ENCODE measurements at regions not wholly inside any gene's neighbourhood (a gene's known extent, or its start where the extent isn't known, plus 50 kb on each side); places are given as distances from the start of the nearest gene placed in this dataset.
"Not testable (repeated sequence)": the region's sequence is repeated elsewhere in the genome, so short reads cannot be mapped to it uniquely, and the experiment has no call there.

DNA sequence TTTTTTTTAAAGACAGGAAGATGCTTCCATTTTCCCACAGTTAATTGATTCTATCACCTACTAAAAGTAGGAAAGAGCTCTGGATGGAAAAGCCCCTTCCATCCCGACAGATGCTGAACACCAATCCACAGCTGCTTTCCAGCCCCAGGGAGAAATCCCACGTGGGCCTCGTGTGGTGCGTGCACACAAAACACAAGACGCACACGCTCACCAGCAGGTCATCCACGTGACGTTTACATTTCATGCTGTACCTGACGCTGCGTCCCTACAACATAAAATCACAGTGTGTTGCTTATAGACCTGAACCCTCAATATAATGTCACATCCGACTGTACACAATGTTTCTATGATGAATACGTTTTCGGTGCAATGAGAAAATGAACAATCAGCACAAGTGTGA lies 50.2 kb upstream of the DACT2 start:
- DNase-seq (ENCODE audit: low read depth) = no peak

DNA sequence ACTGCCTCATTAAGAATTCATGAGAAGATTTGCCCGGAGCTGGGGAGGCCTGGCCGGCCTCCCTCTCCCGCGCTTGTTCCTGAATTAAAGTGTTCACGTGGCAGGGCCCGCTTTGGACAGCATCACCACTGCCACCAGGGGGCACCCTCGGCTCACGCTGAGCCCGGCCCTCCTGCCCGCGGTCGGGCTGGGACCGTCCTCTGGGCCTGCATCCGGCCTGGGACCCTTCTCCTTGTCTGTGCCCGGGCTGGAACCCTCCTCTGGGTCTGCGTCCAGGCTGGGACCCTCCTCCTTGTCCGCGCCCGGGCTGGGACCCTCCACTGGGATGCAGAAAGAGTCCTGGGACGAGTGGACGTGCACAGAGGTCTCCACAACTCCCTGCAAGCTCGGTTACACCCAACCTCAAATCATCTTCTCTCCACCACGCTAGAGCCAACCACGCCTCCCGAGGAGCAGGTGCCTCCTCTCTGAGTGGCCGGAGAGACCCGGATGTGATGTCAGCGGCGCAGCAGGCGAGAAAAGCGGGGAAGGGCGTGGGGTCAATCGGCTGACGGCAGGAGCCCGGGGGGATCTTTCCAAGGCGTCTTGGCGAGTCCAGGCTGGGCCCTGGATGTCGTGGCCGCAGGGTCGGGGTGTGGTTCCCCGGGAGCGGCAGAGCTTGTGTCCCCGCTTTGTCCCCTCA lies 50.9 kb upstream of the DACT2 start:
- peak; percentile 16 for DNase-seq (ENCODE audit: low read depth)

DNA sequence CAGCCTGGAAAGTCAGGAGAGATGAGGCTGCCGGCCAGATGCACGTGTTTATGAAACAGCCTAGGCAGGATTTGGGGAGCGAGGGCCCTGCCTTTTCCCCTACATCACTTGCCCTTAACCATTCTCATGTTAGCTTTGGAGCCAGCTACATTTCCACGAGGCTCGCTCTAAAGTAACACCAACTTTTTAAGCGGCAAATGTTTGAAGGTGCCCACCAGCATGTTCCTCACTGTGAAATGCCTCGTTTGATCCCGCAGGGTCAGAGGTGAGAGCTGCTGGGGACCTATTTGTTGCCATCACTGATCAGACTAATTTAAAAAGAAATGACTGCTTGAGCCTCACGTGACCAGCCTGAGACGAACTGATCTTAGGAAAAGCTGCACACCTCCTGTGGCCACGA lies 51.6 kb upstream of the DACT2 start:
- no peak for DNase-seq (ENCODE audit: low read depth)

DNA sequence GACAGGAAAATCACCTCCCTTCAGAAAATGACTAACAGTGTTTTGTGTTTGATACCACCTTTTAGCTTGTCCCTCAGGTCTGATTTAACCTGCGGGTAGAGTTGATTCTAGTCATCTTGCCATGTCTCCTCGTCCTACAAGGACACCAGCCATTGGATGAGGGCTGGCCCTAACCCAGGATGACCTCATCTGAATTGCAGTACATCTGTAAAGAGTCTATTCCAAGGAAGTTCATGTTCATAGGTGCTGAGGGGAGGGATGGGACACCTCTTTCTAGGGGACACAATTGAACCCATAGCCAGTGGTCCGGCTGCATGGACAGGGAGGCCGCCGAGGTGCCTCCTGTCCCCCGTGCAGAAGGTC lies 52.0 kb upstream of the DACT2 start:
- DNase-seq (ENCODE audit: low read depth) = no peak

DNA sequence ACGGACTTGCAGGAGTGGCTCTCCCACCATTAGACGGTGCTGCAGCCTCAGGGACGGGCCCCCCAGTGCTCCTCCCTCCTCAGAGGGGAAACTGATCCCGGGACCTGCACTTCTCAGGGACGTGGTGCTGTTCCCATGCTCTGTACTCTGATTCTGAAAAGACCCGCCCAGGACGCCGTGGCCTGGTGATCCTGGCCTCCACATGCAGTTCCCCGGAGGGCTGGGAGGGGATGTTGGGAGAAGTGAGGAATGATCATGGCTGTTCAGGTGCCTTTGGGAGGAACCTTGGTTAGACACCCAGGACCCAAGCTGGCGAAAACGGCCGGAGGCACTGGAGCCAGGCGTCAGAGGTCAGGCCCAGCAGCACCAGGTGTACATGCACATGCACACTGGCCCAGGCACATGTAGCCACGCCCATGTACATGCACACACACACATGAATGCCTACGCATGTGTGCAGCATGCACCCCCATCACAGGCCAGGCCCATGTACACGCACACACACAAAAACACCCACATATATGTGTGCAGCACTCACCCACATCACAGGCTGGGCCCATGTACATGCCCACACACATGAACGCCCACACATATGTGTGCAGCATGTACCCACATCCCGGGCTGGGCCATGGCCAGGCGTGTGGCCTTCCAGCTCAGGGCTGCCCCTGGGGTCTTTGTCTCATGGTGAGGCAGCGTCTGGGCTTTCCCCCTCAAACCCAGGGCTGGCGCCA lies 52.6 kb upstream of the DACT2 start:
- no peak for DNase-seq (ENCODE audit: low read depth)

DNA sequence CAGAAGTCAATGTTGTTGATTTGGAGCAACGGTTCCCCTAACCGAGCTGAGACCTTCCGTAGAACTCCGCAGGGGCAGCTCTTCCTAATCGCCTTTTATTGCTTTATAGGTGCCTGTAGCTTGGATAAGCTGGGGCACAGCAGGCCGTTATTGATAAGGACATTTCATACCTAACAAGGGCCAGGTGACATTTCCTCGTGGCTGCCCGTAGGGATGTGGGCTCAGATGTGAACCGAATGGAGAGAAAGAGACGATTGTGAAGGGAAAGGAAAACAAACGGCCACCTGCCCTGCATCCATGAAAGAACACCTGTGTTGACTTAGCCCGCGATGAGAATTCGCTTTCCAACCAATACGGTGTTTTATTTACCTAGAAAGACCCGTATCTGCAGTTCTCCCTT lies 53.3 kb upstream of the DACT2 start:
- DNase-seq (ENCODE audit: low read depth) = no peak

DNA sequence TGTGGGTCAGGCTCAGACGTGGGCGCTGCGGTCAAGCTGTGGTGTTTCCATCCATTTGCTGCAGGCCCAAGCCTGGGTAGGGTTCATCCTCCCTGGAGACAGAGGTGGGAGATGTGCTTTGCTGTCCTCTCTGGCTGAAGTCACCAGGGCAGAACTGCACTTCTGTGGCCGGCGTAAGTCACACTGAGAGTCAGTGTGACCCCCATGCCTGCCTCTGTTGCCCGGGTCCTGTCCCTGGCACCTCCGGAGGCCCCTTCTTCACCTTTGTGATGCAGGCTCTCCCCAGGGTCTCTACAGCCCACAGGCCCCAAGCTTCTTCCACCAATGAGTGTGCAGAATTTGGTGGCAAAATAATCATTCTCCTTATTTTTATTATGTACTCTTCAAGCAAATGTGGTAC lies 53.8 kb upstream of the DACT2 start:
- no peak for DNase-seq (ENCODE audit: low read depth)

DNA sequence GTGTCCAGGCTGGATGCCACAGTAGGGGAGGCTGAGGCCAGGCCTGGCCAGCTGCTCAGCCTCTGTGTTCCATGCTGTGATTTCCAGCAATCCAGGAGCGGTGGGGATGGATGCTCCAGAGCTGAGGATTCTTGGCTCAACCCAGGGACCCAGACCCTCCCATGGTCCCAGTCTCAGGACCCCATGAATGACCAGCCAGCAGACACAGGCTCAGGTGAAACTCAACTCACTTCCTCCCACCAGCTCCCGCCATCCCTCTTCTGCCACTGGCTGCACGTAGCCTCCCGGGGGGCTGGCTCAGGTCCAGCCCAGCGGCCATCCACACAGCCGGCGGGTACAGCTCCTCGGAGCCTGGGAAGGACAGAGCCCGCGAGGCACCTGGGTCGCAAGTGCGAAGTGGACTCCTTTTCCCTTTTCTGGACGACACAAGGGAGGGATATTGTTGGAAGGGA lies 54.5 kb upstream of the DACT2 start:
- no peak for DNase-seq (ENCODE audit: low read depth)

DNA sequence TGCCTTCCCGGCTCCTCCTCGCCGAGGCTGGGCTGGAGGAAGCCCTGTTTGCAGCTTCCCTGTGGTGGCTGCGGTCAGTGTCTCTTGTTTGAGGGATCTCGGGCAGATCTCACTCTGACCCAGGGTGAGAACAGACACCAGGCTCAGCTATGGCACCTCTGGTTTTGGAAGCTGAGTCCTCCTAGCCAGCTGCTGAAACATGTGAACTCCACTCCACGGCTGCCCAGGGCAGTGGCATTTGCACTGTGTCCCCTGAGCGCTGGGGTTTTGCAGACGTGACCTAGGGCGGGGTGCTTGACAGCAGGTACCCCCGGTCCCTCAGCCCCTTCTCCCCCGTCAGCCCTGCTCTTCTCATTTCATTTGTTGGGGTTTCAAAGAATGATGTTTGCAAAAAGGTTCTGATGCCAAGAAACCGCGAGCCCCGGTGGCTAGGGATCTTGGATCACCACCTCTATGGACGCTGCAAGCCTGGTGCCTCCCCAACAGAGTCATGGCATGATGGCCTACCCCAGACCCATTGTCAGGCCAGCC lies 55.0 kb upstream of the DACT2 start:
- DNase-seq (ENCODE audit: low read depth) = no peak

DNA sequence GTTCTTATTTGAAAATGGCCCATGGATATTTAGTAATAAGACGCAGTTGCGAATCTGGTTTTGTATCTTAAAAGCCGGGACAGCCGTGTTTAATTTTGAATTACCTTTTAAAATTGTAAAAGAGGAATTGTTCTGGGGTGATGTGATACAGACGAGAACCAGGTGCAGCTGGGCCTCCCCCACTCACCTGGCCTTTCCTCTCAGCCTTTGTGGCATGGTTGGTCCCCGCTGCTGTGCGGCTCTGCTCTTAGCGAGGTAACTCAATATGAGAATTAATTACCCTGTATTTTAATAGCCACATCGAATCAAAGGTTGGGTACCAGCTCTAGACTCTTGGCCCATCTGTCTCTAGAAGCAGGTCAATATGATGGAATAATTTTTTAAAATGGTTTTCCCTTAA lies 56.5 kb upstream of the DACT2 start:
- no peak for DNase-seq (ENCODE audit: low read depth)

DNA sequence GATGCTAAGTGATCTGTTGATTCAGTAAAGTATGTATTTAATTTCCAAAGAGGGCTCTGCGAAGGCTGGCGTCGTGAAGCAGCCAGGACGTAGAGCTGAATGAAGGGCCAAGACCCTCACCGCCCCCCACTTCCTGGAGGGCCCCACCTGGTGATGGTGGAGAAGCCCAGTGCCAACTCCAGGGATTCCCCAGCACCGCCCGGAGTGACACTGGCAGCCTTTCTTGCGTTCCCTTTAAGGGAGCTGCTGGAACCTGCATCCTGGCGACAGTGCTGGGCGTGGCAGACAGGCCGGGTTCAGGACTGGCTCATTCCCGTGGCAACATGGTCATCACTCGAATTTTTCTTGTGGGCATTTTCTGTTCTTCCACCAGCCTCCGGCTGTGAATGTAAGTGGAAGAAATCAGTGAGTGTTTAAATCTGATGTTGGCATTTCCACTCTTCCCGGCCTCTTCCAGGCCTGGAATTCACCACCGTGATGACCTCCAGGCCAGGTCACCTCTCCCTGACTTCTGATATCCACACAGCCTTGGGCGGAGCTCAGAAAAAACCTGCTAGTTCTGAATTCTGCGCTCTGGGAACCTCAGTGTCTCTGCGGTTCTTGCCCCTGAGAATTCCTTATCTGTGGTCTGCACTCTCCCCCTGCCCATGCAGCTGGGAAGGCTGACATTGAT lies 57.4 kb upstream of the DACT2 start:
- DNase-seq (ENCODE audit: low read depth) = no peak

DNA sequence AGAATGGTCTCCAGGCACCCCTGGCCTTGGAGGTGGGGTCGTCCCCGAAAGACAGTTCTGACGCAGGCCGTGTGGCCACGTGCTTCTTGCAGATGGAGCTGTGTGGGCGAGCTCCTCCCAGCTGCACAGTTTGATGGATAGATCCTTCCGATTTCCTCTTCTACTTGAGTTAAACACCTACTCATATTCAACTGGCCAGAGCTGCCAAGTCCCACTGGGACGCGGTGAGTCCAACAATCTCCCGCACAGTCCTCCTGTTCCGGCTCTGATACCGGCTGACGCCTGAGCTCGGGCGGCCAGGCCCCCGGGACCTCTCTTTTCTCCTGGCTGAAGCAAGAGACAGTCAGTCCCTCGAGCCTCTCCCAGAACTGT lies 57.9 kb upstream of the DACT2 start:
- no peak for DNase-seq (ENCODE audit: low read depth)

DNA sequence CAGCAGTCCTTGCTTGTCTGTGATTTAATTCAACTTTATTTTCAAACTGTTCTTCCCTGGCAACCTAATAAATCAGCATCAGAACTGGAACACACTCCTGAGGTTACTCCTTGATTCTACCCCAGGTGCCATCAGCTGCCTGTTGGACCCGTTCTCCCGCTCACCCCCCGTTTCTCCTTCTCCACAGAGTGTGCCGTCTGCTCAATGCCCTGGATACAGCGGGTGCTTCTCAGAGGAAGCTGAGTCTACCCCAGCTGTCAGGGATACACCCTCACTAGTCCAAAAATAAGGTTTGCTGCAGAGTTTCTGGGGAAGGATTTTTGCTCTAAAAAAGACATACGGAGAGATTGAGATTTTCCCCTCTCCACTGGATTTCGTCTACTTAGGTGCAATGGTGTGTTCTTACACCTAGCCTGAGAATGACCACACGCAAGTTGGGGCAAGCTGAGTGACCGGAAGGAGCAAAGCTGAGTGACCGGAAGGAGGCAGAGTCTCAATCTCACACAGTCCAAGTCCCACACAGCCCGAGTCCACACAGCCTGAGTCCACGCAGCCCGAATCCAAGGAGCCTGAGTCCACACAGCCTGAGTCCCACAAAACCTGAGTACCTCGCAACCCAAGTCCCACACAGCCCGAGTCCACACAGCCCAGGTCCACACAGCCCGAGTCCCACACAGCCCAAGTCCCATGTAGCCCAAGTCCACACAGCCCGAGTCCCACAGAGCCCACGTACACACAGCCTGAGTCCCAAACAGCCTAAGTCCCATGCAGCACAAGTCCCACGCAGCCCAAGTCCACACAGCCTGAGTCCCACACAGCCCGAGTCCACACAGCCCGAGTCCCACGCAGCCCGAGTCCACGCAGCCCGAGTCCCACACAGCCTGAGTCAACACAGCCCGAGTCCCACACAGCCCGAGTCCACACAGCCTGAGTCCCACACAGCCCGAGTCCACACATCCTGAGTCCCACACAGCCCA lies 58.6 kb upstream of the DACT2 start:
- DNase-seq (ENCODE audit: low read depth) = no peak

DNA sequence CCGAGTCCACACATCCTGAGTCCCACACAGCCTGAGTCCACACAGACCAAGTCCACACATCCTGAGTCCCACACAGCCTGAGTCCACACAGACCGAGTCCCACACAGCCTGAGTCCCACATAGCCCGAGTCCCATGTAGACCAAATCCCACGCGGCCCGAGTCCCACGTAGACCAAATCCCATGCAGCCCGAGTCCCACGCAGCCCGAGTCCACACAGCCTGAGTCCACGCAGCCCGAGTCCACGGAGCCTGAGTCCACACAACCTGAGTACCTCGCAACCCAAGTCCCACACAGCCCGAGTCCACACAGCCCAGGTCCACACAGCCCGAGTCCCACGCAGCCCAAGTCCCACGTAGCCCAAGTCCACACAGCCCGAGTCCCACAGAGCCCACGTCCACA lies 60.0 kb upstream of the DACT2 start:
- DNase-seq (ENCODE audit: low read depth) = not testable (repeated sequence)

DNA sequence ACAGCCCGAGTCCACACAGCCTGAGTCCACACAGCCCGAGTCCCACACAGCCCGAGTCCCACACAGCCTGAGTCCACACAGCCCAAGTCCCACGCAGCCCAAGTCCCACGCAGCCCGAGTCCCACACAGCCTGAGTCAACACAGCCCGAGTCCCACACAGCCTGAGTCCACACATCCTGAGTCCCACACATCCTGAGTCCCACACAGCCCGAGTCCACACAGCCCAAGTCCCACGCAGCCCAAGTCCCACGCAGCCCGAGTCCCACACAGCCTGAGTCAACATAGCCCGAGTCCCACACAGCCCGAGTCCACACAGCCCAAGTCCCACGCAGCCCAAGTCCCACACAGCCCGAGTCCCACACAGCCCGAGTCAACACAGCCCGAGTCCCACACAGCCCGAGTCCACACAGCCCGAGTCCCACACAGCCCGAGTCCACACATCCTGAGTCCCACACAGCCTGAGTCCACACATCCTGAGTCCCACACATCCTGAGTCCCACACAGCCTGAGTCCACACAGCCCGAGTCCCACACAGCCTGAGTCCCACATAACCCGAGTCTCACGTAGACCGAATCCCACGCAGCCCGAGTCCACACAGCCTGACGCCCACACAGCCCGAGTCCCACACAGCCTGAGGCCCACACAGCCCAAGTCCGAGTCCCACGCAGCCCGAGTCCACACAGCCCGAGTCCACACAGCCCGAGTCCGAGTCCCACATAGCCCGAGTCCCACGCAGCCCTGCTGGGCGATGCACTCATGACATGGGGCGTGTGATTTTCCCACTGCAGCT lies 60.6 kb upstream of the SMOC2 start:
- not testable (repeated sequence) for DNase-seq (ENCODE audit: low read depth)

DNA sequence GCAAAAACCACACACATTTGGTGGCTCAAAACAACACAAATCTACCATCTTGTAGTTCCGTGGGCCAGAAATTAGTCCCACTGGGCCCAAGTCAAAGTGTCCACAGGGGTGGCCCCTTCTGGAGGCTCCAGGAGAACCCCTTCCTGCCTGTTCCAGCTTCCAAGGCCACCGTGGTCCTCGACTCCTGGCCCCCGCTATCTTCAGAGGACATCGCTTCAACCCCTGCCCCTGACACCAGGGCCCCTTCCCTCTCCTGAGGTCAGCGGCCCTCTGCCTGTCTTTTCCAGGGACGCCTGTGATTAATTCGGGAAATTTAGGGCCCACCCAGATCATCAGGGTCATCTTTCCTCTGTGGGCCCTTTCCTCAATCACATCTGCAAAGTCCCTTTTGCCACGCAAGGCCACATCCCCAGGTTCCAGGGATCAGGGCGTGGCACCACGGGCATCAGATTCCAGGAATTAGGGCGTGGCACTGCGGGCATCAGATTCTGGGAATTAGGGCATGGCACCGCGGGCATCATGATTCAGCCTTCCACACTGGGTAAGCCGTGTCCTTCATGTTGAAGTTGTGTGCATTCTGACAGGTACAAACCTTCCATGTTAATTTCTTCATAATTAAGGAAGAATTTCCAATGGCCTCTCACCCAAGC lies 59.9 kb upstream of the SMOC2 start:
- no peak for DNase-seq (ENCODE audit: low read depth)

DNA sequence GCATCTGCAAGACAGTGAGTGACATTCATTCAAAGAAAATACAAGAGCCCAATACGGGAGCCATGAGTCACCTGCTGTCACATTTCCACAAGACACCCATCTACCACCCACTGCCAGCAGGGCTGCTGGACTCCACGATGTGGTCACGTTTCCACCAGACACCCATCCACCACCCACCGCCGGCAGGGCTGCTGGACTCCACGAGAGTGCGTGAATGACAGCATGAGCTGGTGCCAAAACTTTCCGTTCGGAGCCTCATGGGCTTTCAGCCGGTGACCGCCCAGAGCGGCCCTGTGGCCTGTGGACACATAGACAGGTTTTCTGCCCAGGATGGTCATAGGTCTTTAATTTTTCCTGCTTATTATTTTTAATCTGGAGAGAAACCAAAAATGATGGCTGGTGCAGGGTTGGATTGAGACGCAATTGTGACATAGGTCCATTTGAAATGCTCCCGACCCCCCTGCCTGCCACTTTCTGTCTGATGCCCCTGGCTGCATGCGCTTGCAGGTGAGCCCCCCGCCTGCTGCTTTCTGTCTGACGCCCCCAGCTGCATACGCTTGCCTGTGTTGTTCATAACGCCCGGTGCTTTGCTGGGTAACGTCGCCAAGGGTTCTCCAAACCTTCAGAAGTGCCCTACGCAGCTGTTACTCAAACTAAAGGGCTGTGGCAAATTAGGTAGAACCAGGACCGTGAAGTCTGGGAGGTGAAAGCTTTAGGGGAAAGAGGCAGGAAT lies 59.1 kb upstream of the SMOC2 start:
- DNase-seq (ENCODE audit: low read depth) = no peak

DNA sequence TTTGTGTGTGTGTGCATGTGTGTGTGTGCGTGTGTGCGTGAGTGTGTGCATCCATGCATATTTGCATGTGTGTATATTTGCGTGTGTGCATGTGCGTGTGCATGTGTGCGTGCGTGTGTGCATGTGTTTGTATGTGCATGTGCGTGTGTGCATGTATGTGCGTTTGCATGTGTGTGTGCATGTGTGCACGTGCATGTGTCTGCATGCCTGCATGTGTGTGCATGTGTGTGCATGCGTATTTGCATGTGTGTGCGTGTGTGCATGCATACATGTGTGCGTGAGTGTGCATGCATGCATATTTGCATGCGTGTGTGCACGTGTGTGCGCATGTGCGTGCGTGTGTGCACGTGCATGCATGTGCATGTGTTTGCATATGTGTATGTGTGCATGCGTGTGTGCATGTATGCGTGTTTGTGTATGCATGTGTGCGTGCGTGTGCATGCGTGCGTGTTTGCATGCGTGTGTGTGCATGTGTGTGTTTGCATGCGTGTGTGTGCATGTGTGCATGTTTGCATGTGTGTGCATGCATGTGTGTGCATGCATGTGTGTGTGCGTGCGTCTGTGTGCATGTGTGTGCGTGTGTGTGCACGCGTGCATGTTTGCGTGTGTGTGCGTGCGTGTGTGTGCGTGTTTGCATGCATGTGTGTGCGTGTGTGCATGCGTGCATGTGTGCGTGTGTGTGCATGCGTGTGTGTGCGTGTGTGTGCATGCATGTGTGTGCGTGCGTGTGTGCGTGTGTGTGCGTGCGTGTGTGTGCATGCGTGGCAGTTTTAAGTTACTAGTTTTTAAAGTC lies 57.7 kb upstream of the SMOC2 start:
- no peak for DNase-seq (ENCODE audit: low read depth)
